ENCODE measurements at regions not wholly inside any gene's neighbourhood (a gene's known extent, or its start where the extent isn't known, plus 50 kb on each side); places are given as distances from the start of the nearest gene placed in this dataset.
"Not testable (repeated sequence)": the region's sequence is repeated elsewhere in the genome, so short reads cannot be mapped to it uniquely, and the experiment has no call there.

DNA sequence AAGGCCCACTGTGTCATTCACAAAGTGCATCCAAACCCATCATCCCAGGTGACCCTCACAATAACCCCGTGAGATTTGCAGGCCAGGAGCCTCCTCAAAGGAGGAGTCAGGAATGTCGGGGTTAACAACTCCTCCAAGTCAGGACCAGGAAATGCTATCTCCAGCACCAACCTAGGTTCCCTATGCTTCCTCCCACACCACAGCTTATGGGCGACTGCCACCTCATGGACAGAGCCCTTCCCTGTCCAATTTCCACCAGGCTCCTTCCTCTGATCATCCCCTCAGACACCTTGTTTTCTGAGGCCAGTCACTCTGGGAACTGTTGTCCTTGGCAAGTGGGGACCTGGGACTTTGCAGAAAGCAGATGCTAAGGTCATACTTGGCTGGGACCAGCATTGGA, 77.8 kb downstream of the LIMS3 start:
- H3K4me1 Mint-ChIP-seq (ENCODE audit: low read depth in 2 of 2); DNase-seq; ATAC-seq (replicated peaks); H3K4me3 Mint-ChIP-seq; H3K27me3 Mint-ChIP-seq; H3K36me3 Mint-ChIP-seq (ENCODE audit: insufficient read depth); H3K9me3 Mint-ChIP-seq; H3K27ac Mint-ChIP-seq: not testable (repeated sequence)

- H3K4me1 Mint-ChIP-seq (ENCODE audit: low read depth in 2 of 2); H3K27me3 Mint-ChIP-seq; H3K36me3 Mint-ChIP-seq (ENCODE audit: insufficient read depth); H3K4me3 Mint-ChIP-seq; H3K9me3 Mint-ChIP-seq; DNase-seq; H3K27ac Mint-ChIP-seq: not testable (repeated sequence)
- ATAC-seq (replicated peaks) = peak; percentile 57
Measured at GRCh38 chr2:109980754-109981153, 82.3 kb downstream of the LIMS3 start.

GRCh38 chr2:109986389-109987088, 88.1 kb downstream of the LIMS3 start:
- not testable (repeated sequence) for H3K9me3 Mint-ChIP-seq; H3K27me3 Mint-ChIP-seq; H3K4me1 Mint-ChIP-seq (ENCODE audit: low read depth in 2 of 2); H3K4me3 Mint-ChIP-seq; H3K27ac Mint-ChIP-seq; H3K36me3 Mint-ChIP-seq (ENCODE audit: insufficient read depth); ATAC-seq (replicated peaks); DNase-seq

DNA sequence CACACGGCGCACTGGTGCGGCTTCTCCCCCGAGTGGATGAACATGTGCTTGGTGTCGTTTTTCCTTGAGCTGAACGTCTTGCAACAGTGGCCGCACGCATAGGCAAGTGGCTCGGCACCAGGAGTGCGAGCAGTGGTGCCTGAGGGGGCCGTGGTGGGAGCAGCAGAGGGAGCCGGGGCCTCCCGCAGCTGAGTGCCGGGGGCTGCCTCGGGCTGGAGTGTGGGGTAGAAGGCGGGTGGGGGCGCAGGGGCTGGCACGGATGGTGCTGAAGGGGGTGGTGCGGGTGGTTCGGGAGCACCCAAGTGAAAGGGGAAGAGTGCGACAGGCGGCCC, 88.6 kb downstream of the LIMS3 start:
- not testable (repeated sequence) for H3K27me3 Mint-ChIP-seq; H3K9me3 Mint-ChIP-seq; H3K36me3 Mint-ChIP-seq (ENCODE audit: insufficient read depth); DNase-seq; H3K27ac Mint-ChIP-seq; H3K4me1 Mint-ChIP-seq (ENCODE audit: low read depth in 2 of 2); H3K4me3 Mint-ChIP-seq; ATAC-seq (replicated peaks)

DNA sequence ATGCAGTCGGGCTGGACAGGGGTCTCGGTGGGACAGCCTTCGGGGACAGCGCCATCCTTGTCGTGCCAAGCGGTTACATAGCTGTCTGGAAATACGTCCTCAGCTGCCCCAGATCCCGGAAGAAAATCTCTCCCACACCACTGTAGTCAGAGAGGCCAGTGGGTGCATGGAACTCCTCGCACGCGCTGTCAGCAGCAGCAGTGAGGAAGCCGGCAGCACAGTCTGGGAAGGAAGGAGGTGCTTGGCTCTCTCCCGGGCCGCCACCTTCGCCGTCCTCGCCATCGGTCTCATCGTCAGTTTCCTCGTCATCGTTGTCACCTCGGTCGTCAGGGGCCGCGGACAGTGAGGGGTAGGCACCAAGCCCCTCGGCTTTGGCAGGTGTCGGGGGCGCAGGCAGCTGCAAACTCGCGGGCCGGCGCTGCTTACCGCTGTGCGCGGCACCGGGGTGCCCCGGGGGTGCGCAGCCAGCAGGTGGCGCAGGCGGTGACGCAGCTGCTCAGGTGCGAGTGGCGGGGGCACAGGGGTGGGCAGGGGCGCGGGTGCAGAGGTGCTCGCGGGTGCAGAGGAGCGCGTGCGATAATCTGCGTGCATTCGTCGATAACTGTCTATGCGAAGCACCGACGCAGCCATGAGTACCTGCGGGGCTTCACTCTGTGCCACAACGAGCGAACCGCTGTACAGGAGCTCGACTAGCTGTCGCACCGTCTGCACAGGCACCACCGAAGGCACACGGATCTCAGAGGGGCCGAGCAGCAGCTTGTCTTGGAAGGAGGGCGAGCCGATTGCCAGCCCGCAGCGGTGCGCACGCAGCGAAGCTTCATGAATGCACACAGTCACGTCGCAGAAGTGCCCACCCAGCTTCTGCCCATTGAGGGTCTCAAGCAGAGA, 89.2 kb downstream of the LIMS3 start:
- not testable (repeated sequence) for H3K27ac Mint-ChIP-seq; H3K4me1 Mint-ChIP-seq (ENCODE audit: low read depth in 2 of 2); H3K4me3 Mint-ChIP-seq; DNase-seq; H3K27me3 Mint-ChIP-seq; H3K36me3 Mint-ChIP-seq (ENCODE audit: insufficient read depth); H3K9me3 Mint-ChIP-seq
- ATAC-seq (replicated peaks) = peak; percentile 90

GRCh38 chr2:109999395-109999794, 100.9 kb downstream of the LIMS3 start:
- not testable (repeated sequence) for H3K27ac Mint-ChIP-seq; DNase-seq; H3K4me3 Mint-ChIP-seq; H3K9me3 Mint-ChIP-seq; H3K36me3 Mint-ChIP-seq (ENCODE audit: insufficient read depth); ATAC-seq (replicated peaks); H3K27me3 Mint-ChIP-seq; H3K4me1 Mint-ChIP-seq (ENCODE audit: low read depth in 2 of 2)

DNA sequence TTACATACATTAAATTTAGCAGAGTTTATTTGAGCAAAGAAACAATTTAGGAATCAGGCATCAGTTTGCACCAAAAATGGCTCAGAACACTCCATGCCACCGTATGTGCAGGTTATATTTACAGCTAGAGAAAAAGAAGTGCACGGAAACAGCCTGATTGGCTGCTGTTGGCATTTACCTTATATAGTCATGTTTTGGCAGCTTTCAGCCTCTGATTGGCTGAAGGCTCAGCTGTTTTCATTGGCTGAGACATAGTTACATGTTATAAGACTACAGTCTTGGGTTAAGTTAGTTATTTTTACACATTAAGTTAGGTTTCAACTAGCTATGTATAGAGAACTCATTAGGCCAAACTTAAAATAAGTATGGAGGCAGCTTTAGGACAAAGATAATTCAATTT, 104.0 kb downstream of the LIMS3 start:
- not testable (repeated sequence) for H3K36me3 Mint-ChIP-seq (ENCODE audit: insufficient read depth); H3K27ac Mint-ChIP-seq; H3K9me3 Mint-ChIP-seq; DNase-seq; H3K27me3 Mint-ChIP-seq; H3K4me1 Mint-ChIP-seq (ENCODE audit: low read depth in 2 of 2); ATAC-seq (replicated peaks); H3K4me3 Mint-ChIP-seq

DNA sequence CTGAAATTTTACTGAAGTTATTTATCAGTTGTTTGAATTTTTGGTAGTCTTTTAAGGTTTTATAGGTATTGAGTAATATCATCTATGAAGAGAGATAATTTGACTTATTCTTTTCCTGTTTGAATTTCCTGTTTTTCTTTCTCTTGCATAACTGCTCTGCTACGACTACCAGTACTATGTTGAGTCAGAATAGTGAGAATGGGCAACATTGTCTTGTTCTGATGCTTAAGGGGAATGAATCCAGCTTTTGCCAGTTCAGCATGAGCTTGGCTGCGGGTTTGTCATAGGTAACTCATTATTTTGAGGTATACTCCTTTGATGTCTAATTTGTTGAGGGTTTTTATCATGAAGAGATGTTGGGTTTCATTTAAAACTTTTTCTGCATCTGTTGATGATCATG, 102.2 kb downstream of the MALL start:
- not testable (repeated sequence) for ATAC-seq (replicated peaks); DNase-seq; H3K27me3 Mint-ChIP-seq; H3K9me3 Mint-ChIP-seq; H3K27ac Mint-ChIP-seq; H3K4me3 Mint-ChIP-seq; H3K36me3 Mint-ChIP-seq (ENCODE audit: insufficient read depth); H3K4me1 Mint-ChIP-seq (ENCODE audit: low read depth in 2 of 2)

DNA sequence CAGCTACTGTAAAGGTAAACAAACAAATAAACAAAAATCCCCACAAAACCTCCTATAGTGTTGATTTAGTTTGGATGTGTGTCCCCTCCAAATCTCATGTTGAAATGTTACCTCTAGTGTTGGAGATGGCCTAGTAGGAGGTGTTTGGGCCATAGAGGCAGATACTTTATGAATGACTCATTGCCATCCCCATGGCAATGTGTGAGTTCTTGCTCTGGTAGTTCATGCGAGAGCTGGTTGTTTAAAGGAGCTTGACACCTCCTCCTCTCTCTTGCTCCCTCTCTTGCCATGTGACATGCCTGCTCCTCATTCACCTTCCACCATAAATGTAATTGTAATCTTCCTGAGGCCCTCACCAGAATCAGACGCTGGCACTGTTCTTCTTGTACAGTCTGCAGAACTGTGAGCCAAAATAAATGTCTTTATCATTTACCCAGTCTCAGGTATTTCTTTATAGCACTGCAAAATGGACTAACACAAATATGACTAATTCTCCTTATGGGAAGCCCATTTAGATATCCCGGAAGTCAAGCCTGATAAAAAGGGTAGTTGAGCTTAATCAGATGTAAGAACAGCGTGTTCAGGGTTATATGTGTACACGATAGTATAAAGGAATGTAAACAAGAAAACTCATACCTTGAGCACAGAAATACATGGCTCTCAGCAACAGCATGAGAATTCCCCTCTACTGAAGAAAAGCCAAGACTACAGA, 99.1 kb downstream of the MALL start:
- not testable (repeated sequence) for H3K4me3 Mint-ChIP-seq; H3K9me3 Mint-ChIP-seq; H3K27ac Mint-ChIP-seq; H3K36me3 Mint-ChIP-seq (ENCODE audit: insufficient read depth); DNase-seq; H3K27me3 Mint-ChIP-seq; ATAC-seq (replicated peaks); H3K4me1 Mint-ChIP-seq (ENCODE audit: low read depth in 2 of 2)

DNA sequence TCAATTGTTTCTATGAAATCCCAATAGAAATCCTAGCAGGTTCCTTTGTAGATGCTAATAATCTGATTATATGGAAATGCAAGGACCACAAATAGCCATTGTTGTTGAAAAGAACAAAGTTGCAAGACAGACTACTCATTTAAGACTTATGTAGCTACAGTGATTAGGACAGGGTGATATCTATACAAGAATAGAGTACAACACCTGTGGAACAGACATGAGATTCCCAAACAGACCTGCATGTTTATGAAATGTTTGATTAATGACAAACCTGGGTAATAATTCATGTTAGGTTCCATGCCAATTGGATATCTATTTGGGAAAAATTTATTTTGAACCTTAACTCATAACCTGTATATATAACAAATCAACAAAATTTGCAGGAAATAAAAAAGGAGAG, 95.4 kb downstream of the MALL start:
- not testable (repeated sequence) for H3K4me3 Mint-ChIP-seq; H3K27ac Mint-ChIP-seq; DNase-seq; ATAC-seq (replicated peaks); H3K27me3 Mint-ChIP-seq; H3K36me3 Mint-ChIP-seq (ENCODE audit: insufficient read depth); H3K4me1 Mint-ChIP-seq (ENCODE audit: low read depth in 2 of 2); H3K9me3 Mint-ChIP-seq

GRCh38 chr2:110022278-110022677, 93.3 kb downstream of the MALL start:
- H3K27me3 Mint-ChIP-seq; H3K27ac Mint-ChIP-seq; DNase-seq; H3K4me3 Mint-ChIP-seq; H3K4me1 Mint-ChIP-seq (ENCODE audit: low read depth in 2 of 2); H3K36me3 Mint-ChIP-seq (ENCODE audit: insufficient read depth); ATAC-seq (replicated peaks); H3K9me3 Mint-ChIP-seq: not testable (repeated sequence)

GRCh38 chr2:110026126-110026785, 89.4 kb downstream of the MALL start:
- not testable (repeated sequence) for H3K27me3 Mint-ChIP-seq; H3K36me3 Mint-ChIP-seq (ENCODE audit: insufficient read depth); H3K4me1 Mint-ChIP-seq (ENCODE audit: low read depth in 2 of 2); H3K27ac Mint-ChIP-seq; DNase-seq; ATAC-seq (replicated peaks); H3K9me3 Mint-ChIP-seq; H3K4me3 Mint-ChIP-seq

- ATAC-seq (replicated peaks); H3K4me1 Mint-ChIP-seq (ENCODE audit: low read depth in 2 of 2); H3K36me3 Mint-ChIP-seq (ENCODE audit: insufficient read depth); H3K4me3 Mint-ChIP-seq; H3K27me3 Mint-ChIP-seq; H3K9me3 Mint-ChIP-seq; DNase-seq; H3K27ac Mint-ChIP-seq: not testable (repeated sequence)
Measured at GRCh38 chr2:110028411-110028810, 87.2 kb downstream of the MALL start.
